HG03139 (cell line): ENCODE measurements at regions not wholly inside any gene's neighbourhood (a gene's known extent, or its start where the extent isn't known, plus 50 kb on each side); places are given as distances from the start of the nearest gene placed in this dataset.

Source experiments
- ATAC-seq: cut with Tn5 transposase; IDR thresholded peaks from one replicate; pipeline ENCODE4 v1.9.1; 2021; ENCODE audit not compliant: unreplicated experiment

DNA sequence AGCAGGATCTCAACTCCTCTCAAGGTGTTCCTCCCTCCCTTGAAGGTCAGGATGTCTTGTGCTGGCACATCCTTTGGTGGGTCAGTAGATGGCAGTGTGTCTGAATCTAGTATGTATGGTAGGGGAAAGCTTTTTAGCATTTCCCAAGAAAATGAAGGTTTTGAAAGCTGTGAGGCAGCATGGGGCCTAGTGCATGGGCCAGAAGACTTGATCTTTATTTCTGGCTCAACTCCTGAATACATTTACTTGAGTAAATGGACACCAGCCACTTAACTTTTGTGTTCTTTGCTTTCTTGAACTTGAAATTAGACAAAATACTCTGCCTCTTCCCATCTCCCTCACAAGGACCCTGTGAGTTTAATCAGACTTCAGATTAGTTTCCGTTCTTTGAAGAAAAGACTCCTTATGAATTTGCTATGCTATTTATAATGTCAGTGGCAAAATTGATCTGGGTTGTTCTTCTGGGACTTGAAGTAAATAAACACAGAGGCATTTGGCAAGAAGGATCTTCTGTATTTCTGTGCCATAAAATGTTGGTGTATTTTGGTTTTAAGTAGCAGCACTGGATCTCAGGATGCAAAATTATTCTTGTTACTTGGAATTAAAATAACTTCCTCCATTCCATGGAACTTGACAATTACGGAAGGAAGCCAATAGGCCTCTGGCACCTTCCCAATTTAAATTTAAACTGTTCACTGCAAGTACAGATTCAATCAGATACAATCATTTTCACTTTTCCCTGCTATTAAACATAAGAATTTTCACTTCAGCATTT lies 288.8 kb downstream of the CASP12 start:
- ATAC-seq: peak; percentile 88

DNA sequence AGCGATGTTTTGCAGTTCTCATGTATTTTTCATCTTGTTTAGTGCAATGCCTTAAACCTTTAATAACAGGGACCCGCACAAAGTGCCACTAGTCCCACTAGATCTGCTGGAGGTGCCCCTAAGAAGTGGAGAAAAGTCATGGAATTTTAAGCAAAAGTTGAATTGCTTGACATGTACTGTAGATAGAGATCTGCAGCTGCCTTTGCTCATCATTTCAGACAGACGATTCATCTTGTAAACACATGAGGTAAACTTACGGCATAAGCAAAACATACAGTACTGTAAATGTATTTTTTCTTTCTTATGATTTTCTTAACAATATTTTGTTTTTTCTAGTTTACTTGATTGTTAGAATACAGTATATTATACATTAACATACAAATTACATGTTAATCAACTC lies 295.6 kb downstream of the CASP12 start:
- ATAC-seq: no peak

DNA sequence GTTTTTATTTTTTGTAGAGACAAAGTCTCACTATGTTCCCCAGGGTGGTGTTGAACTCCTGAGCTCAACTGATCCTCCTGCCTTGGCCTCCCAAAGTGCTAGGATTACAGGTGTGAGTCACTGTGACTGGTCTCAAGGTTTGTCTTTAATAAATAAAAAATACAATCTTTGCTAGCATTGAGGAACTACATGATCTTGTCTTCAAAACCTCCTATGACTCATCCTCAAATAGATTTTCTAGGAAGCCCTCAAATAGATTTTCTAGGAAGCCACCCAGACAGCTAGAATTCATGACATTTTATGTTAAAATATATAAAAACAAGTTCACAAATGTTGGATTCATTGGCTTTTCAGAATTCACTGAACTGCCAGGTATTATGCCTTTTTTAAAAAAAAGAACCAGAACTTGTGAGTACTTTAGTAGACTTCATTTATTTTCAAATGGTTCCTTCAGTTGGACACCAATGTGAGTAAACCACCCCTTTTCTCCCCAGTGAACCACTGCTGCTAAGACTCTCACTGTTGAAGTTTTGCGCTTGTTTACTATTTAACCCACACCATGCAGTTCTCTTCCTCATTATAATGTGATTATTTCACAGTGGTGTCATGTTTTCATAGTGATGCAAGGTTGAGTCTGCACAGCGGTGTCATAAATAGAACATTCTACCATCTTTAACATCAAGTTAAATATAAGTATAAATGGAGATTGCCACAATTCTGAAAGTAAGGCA lies 303.9 kb downstream of the CASP12 start:
- ATAC-seq: no peak

DNA sequence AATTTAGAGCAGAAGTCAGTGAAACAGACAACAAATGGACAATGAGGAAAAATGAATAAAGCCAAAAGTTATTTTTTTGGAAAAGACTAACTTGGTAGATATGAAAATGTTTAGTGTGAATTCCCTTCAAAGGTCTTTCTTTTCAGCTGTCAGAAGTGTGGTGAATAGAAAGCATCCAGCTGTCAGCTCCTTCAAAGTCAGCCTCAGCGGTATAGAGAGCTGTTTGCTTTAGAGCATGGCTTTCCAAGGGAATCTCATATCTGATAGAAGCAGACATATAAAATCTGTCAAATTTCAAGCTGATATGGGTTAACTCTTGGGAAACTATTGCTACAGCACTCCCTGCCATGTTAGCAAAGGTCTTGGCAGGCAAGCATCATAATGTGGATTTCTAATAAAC lies 309.3 kb downstream of the CASP12 start:
- ATAC-seq: no peak

DNA sequence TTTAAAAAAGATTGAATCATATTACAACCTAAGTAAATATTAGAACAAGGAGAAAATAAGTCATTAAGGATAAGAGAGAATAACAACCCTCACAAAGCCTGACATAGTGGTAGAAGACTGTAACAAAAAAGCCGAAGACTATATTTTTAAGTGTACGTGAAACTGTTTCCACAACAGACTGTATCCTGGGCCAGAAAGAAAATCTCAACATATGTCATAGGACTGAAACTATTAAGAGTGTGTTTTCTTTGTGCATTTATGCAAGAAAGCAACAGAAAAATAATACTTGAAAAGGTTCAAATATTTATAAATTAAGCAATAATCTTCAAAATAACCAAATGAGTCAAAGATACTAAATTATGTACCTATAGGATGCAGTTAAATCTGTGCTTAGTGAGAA lies 309.8 kb downstream of the CASP12 start:
- no peak for ATAC-seq

GRCh38 chr11:104584823-104585222 lies 313.4 kb downstream of the CASP12 start:
- no peak for ATAC-seq

DNA sequence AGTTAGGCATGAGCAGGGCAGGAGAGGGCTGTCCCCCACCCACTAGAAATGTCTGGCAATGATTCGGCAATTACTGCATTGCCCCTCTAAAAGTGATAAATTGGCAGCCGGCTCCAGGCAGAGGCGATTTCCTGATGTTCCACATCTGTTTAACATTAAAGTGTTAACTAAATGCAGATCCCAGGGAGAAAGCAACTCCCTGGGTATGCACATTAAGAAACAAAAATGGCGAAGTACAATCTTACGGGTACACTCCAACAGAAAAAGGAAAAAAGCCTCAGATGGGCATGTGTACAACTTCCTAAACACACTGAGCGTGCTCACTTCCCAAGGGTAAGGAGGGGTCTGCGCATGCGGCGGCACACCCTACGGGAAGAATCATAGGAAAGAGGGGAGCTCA lies 314.4 kb downstream of the CASP12 start:
- ATAC-seq: no peak

- ATAC-seq: no peak
Observed at GRCh38 chr11:104582431-104582830, 315.8 kb downstream of the CASP12 start.

GRCh38 chr11:104581246-104581980 lies 316.8 kb downstream of the CASP12 start:
- ATAC-seq: no peak

GRCh38 chr11:104573441-104573990 lies 324.7 kb downstream of the CASP12 start:
- ATAC-seq: no peak

- ATAC-seq: no peak
Observed at GRCh38 chr11:104572279-104572678, 326.0 kb downstream of the CASP12 start.

DNA sequence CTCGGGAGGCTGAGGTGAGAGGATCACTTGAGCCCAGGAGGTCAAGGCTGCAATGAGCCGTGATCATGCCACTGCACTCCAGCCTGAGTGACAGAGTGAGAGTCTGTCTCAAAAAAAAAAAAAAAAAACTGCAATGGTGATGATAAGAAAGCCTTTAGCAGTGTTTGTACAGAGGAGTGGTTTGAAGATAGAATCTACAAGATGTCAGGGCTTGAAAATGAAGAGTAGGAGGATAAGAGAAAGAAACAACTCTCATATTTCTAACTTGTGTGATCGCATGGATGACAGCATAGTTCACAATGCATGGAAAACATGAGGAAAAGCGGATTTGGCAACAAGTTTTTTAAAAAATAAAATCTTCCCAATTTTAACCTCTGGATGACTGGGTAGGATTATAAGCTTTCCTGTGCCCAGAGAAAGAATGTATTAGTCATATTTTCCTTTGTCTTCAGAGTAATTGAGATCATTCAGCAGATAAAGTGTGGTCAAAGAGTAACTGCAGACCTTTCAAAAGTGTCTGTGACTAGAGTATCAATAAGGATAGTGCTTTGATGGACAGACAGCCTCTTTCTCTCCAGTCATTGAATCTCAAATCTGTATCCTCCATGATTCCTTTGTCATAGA lies 328.1 kb downstream of the CASP12 start:
- no peak for ATAC-seq

- ATAC-seq: no peak
Observed at GRCh38 chr11:104565583-104565961, 332.7 kb downstream of the CASP12 start.

DNA sequence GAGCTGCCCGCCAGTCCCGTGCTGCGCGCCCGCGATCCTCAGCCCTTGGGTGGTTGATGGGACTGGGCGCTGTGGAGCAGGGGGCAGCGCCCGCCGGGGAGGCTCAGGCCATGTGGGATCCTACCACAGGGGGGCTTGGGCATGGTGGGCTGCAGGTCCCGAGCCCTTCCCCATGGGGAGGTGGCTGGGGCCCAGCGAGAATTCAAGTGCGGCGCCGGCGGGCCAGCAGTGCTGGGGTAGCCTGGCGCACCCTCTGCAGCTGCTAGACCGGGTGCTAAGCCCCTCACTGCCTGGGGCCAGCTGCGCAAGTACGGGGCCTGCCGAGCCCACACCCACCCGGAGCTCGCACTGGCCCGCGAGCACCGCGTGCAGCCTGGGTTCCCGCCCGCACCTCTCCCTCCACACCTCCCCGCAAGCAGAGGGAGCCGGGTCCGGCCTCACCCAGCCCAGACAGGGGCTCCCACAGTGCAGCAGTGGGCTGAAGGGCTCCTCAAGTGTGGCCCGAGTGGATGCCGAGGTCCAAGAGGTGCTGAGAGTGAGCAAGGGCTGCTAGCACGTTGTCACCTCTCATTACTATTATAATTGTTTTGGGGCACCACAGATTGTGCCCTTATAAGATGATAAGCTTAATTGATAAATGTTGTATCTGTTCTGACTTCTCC lies 333.2 kb downstream of the CASP12 start:
- no peak for ATAC-seq

- no peak for ATAC-seq
Observed at GRCh38 chr11:104556606-104557301, 341.5 kb downstream of the CASP12 start.

DNA sequence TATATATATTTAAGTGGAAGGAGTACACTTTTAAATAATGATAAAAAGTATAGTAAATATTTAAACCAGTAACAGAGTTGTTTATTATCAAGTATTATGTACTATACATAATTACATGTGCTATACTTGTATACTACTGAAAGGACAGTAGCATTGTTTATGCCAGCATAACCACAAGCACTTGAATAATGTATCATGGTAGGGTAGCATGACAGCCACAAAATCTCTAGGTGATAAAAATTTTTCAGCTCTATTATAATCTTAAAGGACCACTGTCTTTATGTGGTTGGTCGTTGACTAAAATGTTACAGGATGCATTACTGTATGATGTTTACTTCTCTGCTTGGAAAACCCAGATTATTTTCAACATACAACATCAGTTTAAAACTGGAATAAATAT lies 349.2 kb downstream of the CASP12 start:
- no peak for ATAC-seq

- ATAC-seq: no peak
Observed at GRCh38 chr11:104547996-104548661, 350.1 kb downstream of the CASP12 start.

- ATAC-seq: no peak
Observed at GRCh38 chr11:104546501-104546900, 351.8 kb downstream of the CASP12 start.

DNA sequence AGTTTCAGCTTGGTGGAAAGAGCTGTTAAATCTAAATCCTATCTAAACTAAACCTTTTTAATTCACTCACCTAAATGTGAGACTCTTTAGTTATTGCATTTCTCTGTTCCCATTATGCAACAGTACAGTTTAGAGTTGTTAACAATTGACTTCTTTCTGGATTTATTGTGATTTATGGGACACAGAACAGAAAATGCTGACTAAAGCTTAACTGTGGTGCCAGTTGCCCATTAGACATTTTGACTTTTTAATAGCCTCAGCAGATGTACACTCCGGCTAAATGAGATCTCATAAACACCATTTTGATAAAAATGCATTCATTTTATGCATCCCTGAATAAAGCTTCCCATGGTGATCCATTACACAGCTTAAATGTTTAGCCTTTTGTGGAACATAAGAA lies 356.6 kb downstream of the CASP12 start:
- ATAC-seq: no peak
